HepG2 (cell line): ENCODE measurements at regions not wholly inside any gene's neighbourhood (a gene's known extent, or its start where the extent isn't known, plus 50 kb on each side); places are given as distances from the start of the nearest gene placed in this dataset.

Experiments used
- ATAC-seq: fragments of 200-7000 bp; cut with Tn5 transposase; 3 replicates; pipeline ENCODE4 v1.9.1; 2020; ENCODE audit warnings: mild to moderate bottlenecking, moderate library complexity
- BruUV-seq: library from RNA; stranded (reverse); fragments of 400-500 nt; replicated peaks from 2 replicates; lab custom pipeline; 2021; lab: Mats Ljungman, UMichigan
- CTCF ChIA-PET: fragments of 300-600 bp; formaldehyde crosslinking; extraction: SDS; loops from one replicate; lab custom pipeline; 2021; ENCODE audit warnings: low total read pairs, inconsistent platforms, low intra/inter-chr PET ratio; lab: Yijun Ruan, JAX
- POLR2A ChIA-PET: fragments of 350-600 bp; sonication (Branson Sonifier 250); formaldehyde crosslinking; loops from one replicate; lab custom pipeline; 2020; ENCODE audit warnings: antibody characterized with exemption, inconsistent platforms; lab: Yijun Ruan, JAX
- DNase-seq: peaks from one replicate; pipeline ENCODE4 v3.0.0-alpha.2; 2015; ENCODE audit warnings: low spot score
- FAIRE-seq: peaks from 3 replicates; lab custom pipeline; 2011; peaks lifted over from hg19 to GRCh38; lab: Jason Lieb, UNC
- H2AFZ ChIP-seq: one replicate; pipeline ENCODE4 v1.6.1; 2011; ENCODE audit warnings: low read length, inconsistent platforms
- H3K27ac ChIP-seq: fragments of 300-600 bp; 3 replicates; pipeline ENCODE4 v1.8.0; 2011; ENCODE audit warnings: mixed run types, mild to moderate bottlenecking, mixed read lengths, low read length, inconsistent platforms; ENCODE audit not compliant: insufficient read depth; ENCODE audit errors: extremely low read length
- H3K27me3 ChIP-seq, 2 experiments: fragments of 200-600 bp in 1 of 2; 2 replicates in 1 of 2; 3 replicates in 1 of 2; pipeline versions ENCODE4 v1.6.0 to v1.8.0; 2011; ENCODE audit warnings: low read length in 2 of 2, mild to moderate bottlenecking in 2 of 2, moderate library complexity in 2 of 2, inconsistent platforms in 1 of 2; ENCODE audit not compliant: insufficient read depth in 2 of 2, control insufficient read depth in 1 of 2
- H3K36me3 ChIP-seq, 2 experiments: fragments of 200-600 bp in 1 of 2; replicated peaks in 1 of 2; 2 replicates in 1 of 2; 3 replicates in 1 of 2; pipeline versions ENCODE4 v1.5.1 to v1.8.0; 2011; ENCODE audit warnings: low read length in 2 of 2, inconsistent platforms in 1 of 2; ENCODE audit not compliant: insufficient read depth in 2 of 2, control insufficient read depth in 1 of 2
- H3K4me1 ChIP-seq: 2 replicates; pipeline ENCODE4 v1.5.1; 2012; ENCODE audit warnings: low read length, inconsistent platforms; ENCODE audit not compliant: insufficient read depth
- H3K4me2 ChIP-seq: 2 replicates; pipeline ENCODE4 v1.6.0; 2011; ENCODE audit warnings: low read depth, low read length, inconsistent platforms
- H3K4me3 ChIP-seq, 3 experiments: fragments of 200-600 bp in 1 of 3; sonication (generic), shearing (Covaris generic) in 1 of 3; replicated peaks in 1 of 3; 2 replicates each; pipeline ENCODE4 v1.5.1; 2011 to 2016; ENCODE audit warnings: low read length in 3 of 3, inconsistent platforms in 2 of 3, low read depth in 2 of 3, mild to moderate bottlenecking in 2 of 3, control low read depth in 1 of 3, mixed read lengths in 1 of 3; ENCODE audit not compliant: insufficient read depth in 1 of 3
- H3K79me2 ChIP-seq: one replicate; pipeline ENCODE4 v1.6.1; 2011; ENCODE audit warnings: low read length, inconsistent platforms; ENCODE audit not compliant: insufficient read depth
- H3K9ac ChIP-seq: 2 replicates; pipeline ENCODE4 v1.6.0; 2011; ENCODE audit warnings: mild to moderate bottlenecking, low read depth, low read length, inconsistent platforms; ENCODE audit not compliant: insufficient read depth
- H3K9me3 ChIP-seq: 2 replicates; pipeline ENCODE4 v1.5.1; 2012; ENCODE audit warnings: mild to moderate bottlenecking, low read length
- H4K20me1 ChIP-seq: 2 replicates; pipeline ENCODE4 v1.6.0; 2011; ENCODE audit warnings: inconsistent platforms, mild to moderate bottlenecking, low read length, moderate library complexity; ENCODE audit not compliant: insufficient read depth
- CBX2 ChIP-seq, 2 experiments: fragments of 200-600 bp in 1 of 2; sonication (generic); formaldehyde crosslinking in 1 of 2; IDR thresholded peaks; 2 replicates each; pipeline versions ENCODE4 v1.7.0 to v1.8.1; 2018 to 2022; ENCODE audit warnings: low read depth in 2 of 2, low read length in 1 of 2, mild to moderate bottlenecking in 1 of 2, missing genetic modification reagents in 1 of 2
- HES4 ChIP-seq: sonication (generic); formaldehyde crosslinking; IDR thresholded peaks from 2 replicates; pipeline ENCODE4 v1.9.0; 2021; ENCODE audit warnings: mild to moderate bottlenecking, missing genetic modification reagents, borderline replicate concordance
- ZNF430 ChIP-seq: sonication (generic); formaldehyde crosslinking; IDR thresholded peaks from 2 replicates; pipeline ENCODE4 v1.9.0; 2021; ENCODE audit warnings: mild to moderate bottlenecking, missing genetic modification reagents
- WGBS: methylation state at CpG from one replicate; pipeline ENCODE4 v1.1.6; 2017; ENCODE audit warnings: low lambda C conversion rate; 5-methylcytosine and 5-hydroxymethylcytosine counted together
- in situ Hi-C: cut with HindIII; loops from 2 replicates; pipeline ENCODE4 v1.10.0; 2017; ENCODE audit warnings: low pct_unique_long_range_greater_than_20kb; ENCODE audit not compliant: extremely low pct_ligation_motif_present
- intact Hi-C: fragments of 100-400 bp; cut with micrococcal nuclease; formaldehyde crosslinking; loops from one replicate; pipeline ENCODE4 v1.10.0; 2022; ENCODE audit not compliant: unreplicated experiment
- TF ChIP-seq, protein P1 (sequence below): sonication (generic); formaldehyde crosslinking; IDR thresholded peaks from 2 replicates; pipeline ENCODE4 v1.5.0; 2020; ENCODE audit warnings: mild to moderate bottlenecking, low read depth, missing genetic modification reagents, borderline replicate concordance
- TF ChIP-seq, protein P2 (sequence below): IDR thresholded peaks from 2 replicates; pipeline ENCODE4 v1.6.1; 2016; ENCODE audit warnings: low read depth
- TF ChIP-seq, protein P3 (sequence below): sonication (generic); formaldehyde crosslinking; IDR thresholded peaks from 2 replicates; pipeline ENCODE4 v1.8.1; 2022; ENCODE audit warnings: mild to moderate bottlenecking, missing genetic modification reagents
- TF ChIP-seq, protein P4 (sequence below): sonication (generic); formaldehyde crosslinking; IDR thresholded peaks from 2 replicates; pipeline ENCODE4 v1.5.0; 2020; ENCODE audit warnings: mild to moderate bottlenecking, missing genetic modification reagents

DNA sequence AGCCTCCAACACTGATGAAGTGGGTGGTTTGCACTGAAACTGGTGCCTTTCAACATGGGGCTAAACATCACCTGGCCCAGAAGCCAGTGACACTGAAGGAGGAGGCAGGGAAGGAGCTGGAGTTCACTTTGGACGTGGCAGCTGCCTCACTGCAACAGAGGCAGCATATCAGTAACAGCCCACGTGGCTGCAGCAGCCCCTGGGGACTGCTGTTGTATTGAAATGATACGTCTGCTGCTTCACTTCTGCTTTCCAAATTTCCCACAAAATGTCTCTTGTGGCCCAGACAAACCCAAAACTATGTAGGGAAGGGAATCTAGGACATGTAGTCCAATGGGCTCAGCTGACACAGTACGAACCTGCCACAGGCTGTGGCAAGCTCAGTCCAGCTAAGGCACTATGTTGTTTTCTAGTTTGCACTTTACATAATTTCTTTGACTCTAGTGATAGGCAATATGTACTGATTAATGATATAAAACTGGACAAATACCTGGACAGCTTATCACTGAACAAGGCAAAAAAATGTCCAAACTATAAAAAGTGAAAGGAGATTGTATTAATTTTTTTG lies 84.7 kb upstream of the RAPGEF2 start:
- H3K27ac ChIP-seq, result no peak overlapping the region
- no TSS peak for BruUV-seq
- in situ Hi-C loops, result loop anchor here (10.0 to 25.0 kb wide), 2 partner anchors 163 to 281 kb away; no protein-coding TSS in a partner anchor

More for the DNA sequence above, 84.7 kb upstream of the RAPGEF2 start:
- WGBS, result 62% methylated on average over 3 of the region's 4 CpGs
- H3K79me2 ChIP-seq, result no peaks in the 10 kb centered on the region
- no peaks in the 10 kb centered on the region for H3K9me3 ChIP-seq
- FAIRE-seq, result no peak
- intact Hi-C loops, result loop anchor here (10.0 kb wide), 1 partner anchor 163 kb away; no protein-coding TSS in a partner anchor
- no peak for DNase-seq
- TF ChIP-seq, protein P1, sequence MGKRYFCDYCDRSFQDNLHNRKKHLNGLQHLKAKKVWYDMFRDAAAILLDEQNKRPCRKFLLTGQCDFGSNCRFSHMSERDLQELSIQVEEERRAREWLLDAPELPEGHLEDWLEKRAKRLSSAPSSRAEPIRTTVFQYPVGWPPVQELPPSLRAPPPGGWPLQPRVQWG, result no peak
- TF ChIP-seq, protein P2, sequence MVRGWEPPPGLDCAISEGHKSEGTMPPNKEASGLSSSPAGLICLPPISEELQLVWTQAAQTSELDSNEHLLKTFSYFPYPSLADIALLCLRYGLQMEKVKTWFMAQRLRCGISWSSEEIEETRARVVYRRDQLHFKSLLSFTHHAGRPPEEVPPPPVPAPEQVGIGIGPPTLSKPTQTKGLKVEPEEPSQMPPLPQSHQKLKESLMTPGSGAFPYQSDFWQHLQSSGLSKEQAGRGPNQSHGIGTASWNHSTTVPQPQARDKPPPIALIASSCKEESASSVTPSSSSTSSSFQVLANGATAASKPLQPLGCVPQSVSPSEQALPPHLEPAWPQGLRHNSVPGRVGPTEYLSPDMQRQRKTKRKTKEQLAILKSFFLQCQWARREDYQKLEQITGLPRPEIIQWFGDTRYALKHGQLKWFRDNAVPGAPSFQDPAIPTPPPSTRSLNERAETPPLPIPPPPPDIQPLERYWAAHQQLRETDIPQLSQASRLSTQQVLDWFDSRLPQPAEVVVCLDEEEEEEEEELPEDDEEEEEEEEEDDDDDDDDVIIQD (CRISPR knock-in tag), result no peak
- TF ChIP-seq CBX2 (IDR thresholded peaks at IDR 0.05; ENCODE audit: low read depth, low read length) (no peak), CBX2 (CRISPR knock-in tag; IDR thresholded peaks at IDR 0.05; ENCODE audit: low read depth) (no peak), HES4 (CRISPR knock-in tag) (no peak), ZNF430 (no peak)
- TF ChIP-seq, protein P3, sequence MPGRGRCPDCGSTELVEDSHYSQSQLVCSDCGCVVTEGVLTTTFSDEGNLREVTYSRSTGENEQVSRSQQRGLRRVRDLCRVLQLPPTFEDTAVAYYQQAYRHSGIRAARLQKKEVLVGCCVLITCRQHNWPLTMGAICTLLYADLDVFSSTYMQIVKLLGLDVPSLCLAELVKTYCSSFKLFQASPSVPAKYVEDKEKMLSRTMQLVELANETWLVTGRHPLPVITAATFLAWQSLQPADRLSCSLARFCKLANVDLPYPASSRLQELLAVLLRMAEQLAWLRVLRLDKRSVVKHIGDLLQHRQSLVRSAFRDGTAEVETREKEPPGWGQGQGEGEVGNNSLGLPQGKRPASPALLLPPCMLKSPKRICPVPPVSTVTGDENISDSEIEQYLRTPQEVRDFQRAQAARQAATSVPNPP (CRISPR knock-in tag), result no peak
- TF ChIP-seq, protein P4, sequence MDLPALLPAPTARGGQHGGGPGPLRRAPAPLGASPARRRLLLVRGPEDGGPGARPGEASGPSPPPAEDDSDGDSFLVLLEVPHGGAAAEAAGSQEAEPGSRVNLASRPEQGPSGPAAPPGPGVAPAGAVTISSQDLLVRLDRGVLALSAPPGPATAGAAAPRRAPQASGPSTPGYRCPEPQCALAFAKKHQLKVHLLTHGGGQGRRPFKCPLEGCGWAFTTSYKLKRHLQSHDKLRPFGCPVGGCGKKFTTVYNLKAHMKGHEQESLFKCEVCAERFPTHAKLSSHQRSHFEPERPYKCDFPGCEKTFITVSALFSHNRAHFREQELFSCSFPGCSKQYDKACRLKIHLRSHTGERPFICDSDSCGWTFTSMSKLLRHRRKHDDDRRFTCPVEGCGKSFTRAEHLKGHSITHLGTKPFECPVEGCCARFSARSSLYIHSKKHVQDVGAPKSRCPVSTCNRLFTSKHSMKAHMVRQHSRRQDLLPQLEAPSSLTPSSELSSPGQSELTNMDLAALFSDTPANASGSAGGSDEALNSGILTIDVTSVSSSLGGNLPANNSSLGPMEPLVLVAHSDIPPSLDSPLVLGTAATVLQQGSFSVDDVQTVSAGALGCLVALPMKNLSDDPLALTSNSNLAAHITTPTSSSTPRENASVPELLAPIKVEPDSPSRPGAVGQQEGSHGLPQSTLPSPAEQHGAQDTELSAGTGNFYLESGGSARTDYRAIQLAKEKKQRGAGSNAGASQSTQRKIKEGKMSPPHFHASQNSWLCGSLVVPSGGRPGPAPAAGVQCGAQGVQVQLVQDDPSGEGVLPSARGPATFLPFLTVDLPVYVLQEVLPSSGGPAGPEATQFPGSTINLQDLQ, result no peak
- H3K4me3 ChIP-seq, result no peak overlapping the region
- H3K4me2 ChIP-seq, result no peak overlapping the region
- no peak; the same call in 2 of the 3 replicates for ATAC-seq
- H3K36me3 ChIP-seq, result no peaks in the 10 kb centered on the region
- H3K9ac ChIP-seq, result no peak overlapping the region
- H3K27me3 ChIP-seq, result no peaks in the 10 kb centered on the region
- H4K20me1 ChIP-seq, result no peaks in the 10 kb centered on the region
- ChIA-PET POLR2A (interaction anchor here (0.6 kb wide), 1 partner anchor 127 kb away, joined by 4 read pairs; no protein-coding TSS in a partner anchor), CTCF (no interaction called here)
- no peak overlapping the region for H2AFZ ChIP-seq
- H3K4me1 ChIP-seq, result peaks cover 20% of the 10 kb centered on the region
